Ureter (tissue), 1 donor: ENCODE measurements at regions not wholly inside any gene's neighbourhood (a gene's known extent, or its start where the extent isn't known, plus 50 kb on each side); places are given as distances from the start of the nearest gene placed in this dataset.
A peak's percentile ranks its signal among the peaks of the same experiment; 100 is the strongest.
"Not testable (repeated sequence)": the region's sequence is repeated elsewhere in the genome, so short reads cannot be mapped to it uniquely, and the experiment has no call there.

Experiments
- DNase-seq: peaks from one replicate; pipeline ENCODE4 v3.0.0-alpha.2; 2020; ENCODE audit warnings: low spot score
- donor health status: DM: yes; HTN: yes; CAD: no.

- DNase-seq = no peak
Observed at GRCh38 chr13:34681405-34681955, 260.6 kb upstream of the NBEA start.

- DNase-seq = no peak
Observed at GRCh38 chr13:34695063-34695462, 247.0 kb upstream of the NBEA start.

- no peak for DNase-seq
Observed at GRCh38 chr13:34696296-34696695, 245.8 kb upstream of the NBEA start.

- DNase-seq = no peak
Observed at GRCh38 chr13:34696741-34697140, 245.3 kb upstream of the NBEA start.

GRCh38 chr13:34698945-34699344 lies 243.1 kb upstream of the NBEA start:
- no peak for DNase-seq

GRCh38 chr13:34700155-34700554 lies 241.9 kb upstream of the NBEA start:
- no peak for DNase-seq

GRCh38 chr13:34701919-34702318 lies 240.2 kb upstream of the NBEA start:
- no peak for DNase-seq

- DNase-seq = no peak
Observed at GRCh38 chr13:34708566-34709313, 233.3 kb upstream of the NBEA start.

GRCh38 chr13:34719060-34719875 lies 222.8 kb upstream of the NBEA start:
- DNase-seq = no peak

GRCh38 chr13:34720618-34721017 lies 221.5 kb upstream of the NBEA start:
- no peak for DNase-seq

- no peak for DNase-seq
Observed at GRCh38 chr13:34721631-34722595, 220.2 kb upstream of the NBEA start.

- no peak for DNase-seq
Observed at GRCh38 chr13:34722922-34723321, 219.1 kb upstream of the NBEA start.

- no peak for DNase-seq
Observed at GRCh38 chr13:34730961-34731360, 211.1 kb upstream of the NBEA start.

GRCh38 chr13:34731486-34731885 lies 210.6 kb upstream of the NBEA start:
- DNase-seq = no peak

GRCh38 chr13:34733721-34734120 lies 208.3 kb upstream of the NBEA start:
- no peak for DNase-seq

GRCh38 chr13:34734932-34735331 lies 207.1 kb upstream of the NBEA start:
- no peak for DNase-seq

- no peak for DNase-seq
Observed at GRCh38 chr13:34738254-34738992, 203.6 kb upstream of the NBEA start.

- DNase-seq = not testable (repeated sequence)
Observed at GRCh38 chr13:34747056-34747455, 195.0 kb upstream of the NBEA start.

GRCh38 chr13:34747507-34747906 lies 194.6 kb upstream of the NBEA start:
- DNase-seq = no peak

- peak; percentile 57 for DNase-seq
Observed at GRCh38 chr13:34748073-34748472, 194.0 kb upstream of the NBEA start.

GRCh38 chr13:34748596-34748995 lies 193.5 kb upstream of the NBEA start:
- DNase-seq = no peak
